ENCODE measurements at regions not wholly inside any gene's neighbourhood (a gene's known extent, or its start where the extent isn't known, plus 50 kb on each side); places are given as distances from the start of the nearest gene placed in this dataset.

DNA sequence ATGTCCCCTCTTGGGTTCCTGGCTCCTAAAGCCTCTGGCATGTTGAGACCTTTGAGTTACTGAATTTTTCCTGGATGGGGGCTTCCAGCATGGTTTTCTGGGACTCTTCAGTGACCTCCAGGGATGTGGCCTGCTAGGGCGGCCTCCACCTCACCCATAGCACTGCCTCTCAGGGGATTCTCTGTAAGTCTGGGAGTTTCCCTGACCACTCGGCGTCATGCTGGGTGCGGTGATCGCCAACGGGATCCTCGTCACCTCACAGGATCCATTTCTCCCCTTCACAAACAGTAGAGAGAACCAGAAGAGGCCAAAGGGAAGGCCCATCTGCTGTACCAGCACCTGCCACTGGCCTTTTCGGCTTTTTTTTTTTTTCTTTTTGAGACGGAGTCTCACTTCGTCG is 84.3 kb downstream of the NPTX2 start:
- H3K4me3 Mint-ChIP-seq: no peak overlapping the region
- no peaks in the 10 kb centered on the region for H3K4me1 Mint-ChIP-seq
- H3K27me3 Mint-ChIP-seq (ENCODE audit: low read depth, poor library complexity): peaks cover 34% of the 10 kb centered on the region

DNA sequence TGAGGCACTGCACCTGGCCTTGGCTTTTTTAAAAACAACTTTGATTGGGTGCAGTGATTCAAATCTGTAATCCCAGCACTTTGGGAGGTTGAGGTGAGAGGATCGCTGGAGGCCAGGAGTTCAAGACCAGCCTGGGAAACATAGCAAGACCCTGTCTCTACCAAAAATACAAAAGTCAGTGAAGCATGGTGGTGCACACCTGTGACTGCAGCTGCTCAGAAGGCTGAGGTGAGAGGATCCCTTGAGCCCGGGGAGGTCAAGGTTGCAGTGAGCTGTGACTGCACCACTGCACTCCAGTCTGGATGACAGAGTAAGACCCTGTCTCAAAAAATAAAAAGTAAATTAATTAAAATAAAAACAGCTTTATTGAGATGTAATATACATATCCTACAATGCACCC is 84.9 kb downstream of the NPTX2 start:
- Mint-ChIP-seq H3K4me3 (no peak overlapping the region), H3K36me3 (ENCODE audit: low read depth) (no peaks in the 10 kb centered on the region), H3K4me1 (no peaks in the 10 kb centered on the region), H3K27ac (no peak overlapping the region), H3K27me3 (ENCODE audit: low read depth, poor library complexity) (peaks cover 39% of the 10 kb centered on the region), H3K9me3 (peaks cover 3% of the 10 kb centered on the region)
- TF ChIP-seq, protein P1, sequence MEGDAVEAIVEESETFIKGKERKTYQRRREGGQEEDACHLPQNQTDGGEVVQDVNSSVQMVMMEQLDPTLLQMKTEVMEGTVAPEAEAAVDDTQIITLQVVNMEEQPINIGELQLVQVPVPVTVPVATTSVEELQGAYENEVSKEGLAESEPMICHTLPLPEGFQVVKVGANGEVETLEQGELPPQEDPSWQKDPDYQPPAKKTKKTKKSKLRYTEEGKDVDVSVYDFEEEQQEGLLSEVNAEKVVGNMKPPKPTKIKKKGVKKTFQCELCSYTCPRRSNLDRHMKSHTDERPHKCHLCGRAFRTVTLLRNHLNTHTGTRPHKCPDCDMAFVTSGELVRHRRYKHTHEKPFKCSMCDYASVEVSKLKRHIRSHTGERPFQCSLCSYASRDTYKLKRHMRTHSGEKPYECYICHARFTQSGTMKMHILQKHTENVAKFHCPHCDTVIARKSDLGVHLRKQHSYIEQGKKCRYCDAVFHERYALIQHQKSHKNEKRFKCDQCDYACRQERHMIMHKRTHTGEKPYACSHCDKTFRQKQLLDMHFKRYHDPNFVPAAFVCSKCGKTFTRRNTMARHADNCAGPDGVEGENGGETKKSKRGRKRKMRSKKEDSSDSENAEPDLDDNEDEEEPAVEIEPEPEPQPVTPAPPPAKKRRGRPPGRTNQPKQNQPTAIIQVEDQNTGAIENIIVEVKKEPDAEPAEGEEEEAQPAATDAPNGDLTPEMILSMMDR (IDR thresholded peaks at IDR 0.05): no peak
- no peak for DNase-seq

More for the DNA sequence above, 84.3 kb downstream of the NPTX2 start:
- Mint-ChIP-seq H3K36me3 (ENCODE audit: low read depth) (no peaks in the 10 kb centered on the region), H3K27ac (no peak overlapping the region), H3K9me3 (peaks cover 10% of the 10 kb centered on the region)
- TF ChIP-seq, protein P1 (IDR thresholded peaks at IDR 0.05): no peak
- no peak for DNase-seq

DNA sequence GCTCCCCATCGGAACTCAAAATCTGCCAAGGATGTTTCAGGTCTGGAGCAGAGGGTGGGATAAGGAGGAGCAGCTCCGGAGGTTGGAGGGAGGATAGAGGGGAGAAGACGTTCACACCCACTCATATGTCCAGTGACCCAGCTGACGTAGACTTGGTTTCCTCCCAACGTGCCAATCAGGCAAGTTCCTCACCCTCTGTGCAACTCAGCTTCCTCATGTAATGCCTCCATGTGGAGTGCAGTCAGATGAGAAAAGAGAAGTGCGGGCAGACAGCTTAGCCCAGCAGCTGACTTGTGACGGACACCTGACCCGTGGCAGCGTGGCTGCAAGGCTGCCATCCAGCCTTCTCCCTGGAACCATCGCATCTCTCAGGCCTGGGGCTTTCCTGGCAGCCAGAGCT is 86.8 kb downstream of the NPTX2 start:
- no peak for DNase-seq
- Mint-ChIP-seq H3K4me3 (no peak overlapping the region), H3K4me1 (no peaks in the 10 kb centered on the region), H3K36me3 (ENCODE audit: low read depth) (no peaks in the 10 kb centered on the region), H3K9me3 (no peaks in the 10 kb centered on the region), H3K27me3 (ENCODE audit: low read depth, poor library complexity) (peaks cover 36% of the 10 kb centered on the region), H3K27ac (no peak overlapping the region)
- TF ChIP-seq, protein P1 (IDR thresholded peaks at IDR 0.05): no peak

DNA sequence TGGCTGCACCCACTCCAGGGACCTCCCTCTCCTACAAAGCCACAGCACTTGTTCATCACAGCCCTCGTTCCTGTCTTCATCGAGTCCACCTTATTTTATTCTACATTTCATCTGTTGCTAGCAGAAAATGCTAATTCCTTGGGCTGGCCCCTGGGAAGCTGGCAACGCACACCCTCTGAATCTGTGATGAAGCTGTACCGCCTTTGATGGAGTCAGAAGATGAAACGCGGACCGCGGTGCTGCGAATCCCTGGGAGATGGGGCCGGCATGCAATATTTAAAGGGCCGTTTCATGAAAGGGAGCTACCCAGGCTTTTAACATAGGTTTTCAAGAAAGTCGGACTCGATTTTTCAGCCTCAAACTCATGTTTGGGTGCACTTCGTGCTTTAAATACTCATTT is 88.5 kb downstream of the NPTX2 start:
- H3K9me3 Mint-ChIP-seq: no peaks in the 10 kb centered on the region
- DNase-seq: no peak
- H3K27me3 Mint-ChIP-seq (ENCODE audit: low read depth, poor library complexity): peaks cover 32% of the 10 kb centered on the region
- TF ChIP-seq, protein P1 (IDR thresholded peaks at IDR 0.05): no peak
- H3K27ac Mint-ChIP-seq: no peak overlapping the region
- no peak overlapping the region for H3K4me3 Mint-ChIP-seq
- no peaks in the 10 kb centered on the region for H3K36me3 Mint-ChIP-seq (ENCODE audit: low read depth)
- H3K4me1 Mint-ChIP-seq: no peaks in the 10 kb centered on the region

DNA sequence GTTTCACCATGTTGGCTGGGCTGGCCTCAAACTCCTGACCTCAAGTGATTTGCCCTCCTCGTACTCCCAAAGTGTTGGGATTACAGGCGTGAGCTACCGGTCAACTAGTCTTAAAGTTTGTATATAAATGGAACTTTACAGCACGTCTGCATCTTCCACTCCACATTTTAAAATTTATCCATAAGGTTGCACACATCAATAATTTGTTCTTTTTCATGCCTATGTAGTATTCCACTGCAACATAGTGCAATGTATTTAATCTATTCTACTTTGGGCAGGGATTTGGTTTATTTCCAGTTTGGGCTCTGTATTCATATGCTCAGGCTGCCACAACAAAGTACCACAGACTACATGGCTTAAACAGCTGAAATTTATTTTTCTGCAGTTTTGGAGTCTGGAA is 90.0 kb downstream of the NPTX2 start:
- Mint-ChIP-seq H3K4me1 (no peaks in the 10 kb centered on the region), H3K27ac (no peak overlapping the region), H3K9me3 (no peaks in the 10 kb centered on the region), H3K4me3 (no peak overlapping the region), H3K36me3 (ENCODE audit: low read depth) (no peaks in the 10 kb centered on the region), H3K27me3 (ENCODE audit: low read depth, poor library complexity) (peaks cover 34% of the 10 kb centered on the region)
- TF ChIP-seq, protein P1 (IDR thresholded peaks at IDR 0.05): no peak
- DNase-seq: no peak

DNA sequence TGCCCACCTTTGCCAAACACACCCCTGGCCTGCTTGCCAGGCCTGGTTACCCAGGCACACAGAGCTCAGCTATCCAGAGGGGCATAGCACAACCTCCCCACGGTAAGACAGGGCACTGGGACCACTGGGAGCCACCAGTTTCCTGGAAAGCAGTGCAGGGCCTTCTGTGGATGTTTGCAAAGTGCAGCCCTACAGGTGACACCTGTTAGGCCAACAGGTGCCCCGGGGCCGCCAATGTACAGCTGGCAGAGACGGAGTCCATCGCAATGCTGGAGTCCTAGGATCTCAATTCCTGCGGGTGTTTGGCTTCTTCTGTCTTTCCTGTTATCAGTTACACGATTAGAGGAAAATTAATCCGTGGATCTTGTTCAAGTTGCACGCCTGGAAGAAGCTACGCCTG is 94.9 kb downstream of the NPTX2 start:
- no peaks in the 10 kb centered on the region for H3K36me3 Mint-ChIP-seq (ENCODE audit: low read depth)
- DNase-seq: no peak
- H3K27ac Mint-ChIP-seq: no peak overlapping the region
- no peak overlapping the region for H3K4me3 Mint-ChIP-seq
- peaks cover 18% of the 10 kb centered on the region for H3K27me3 Mint-ChIP-seq (ENCODE audit: low read depth, poor library complexity)
- TF ChIP-seq, protein P1 (IDR thresholded peaks at IDR 0.05): no peak
- no peaks in the 10 kb centered on the region for H3K9me3 Mint-ChIP-seq
- H3K4me1 Mint-ChIP-seq: no peaks in the 10 kb centered on the region
